SK-N-SH (cell line): ENCODE measurements at regions not wholly inside any gene's neighbourhood (a gene's known extent, or its start where the extent isn't known, plus 50 kb on each side); places are given as distances from the start of the nearest gene placed in this dataset.

Experiments used
- CTCF ChIA-PET: fragments of 300-600, 350-600 bp; formaldehyde crosslinking; extraction: SDS; loops from one replicate; lab custom pipeline; 2021; lab: Yijun Ruan, JAX
- POLR2A ChIA-PET: fragments of 350-600 bp; sonication (Branson Sonifier 250); formaldehyde crosslinking; extraction: SDS; loops from one replicate; lab custom pipeline; 2020; ENCODE audit warnings: antibody characterized with exemption, inconsistent platforms; lab: Yijun Ruan, JAX
- DNase-seq: peaks from one replicate; pipeline ENCODE4 v3.0.0; 2012
- H2AFZ ChIP-seq: fragments of 200-600 bp; sonication (generic); 2 replicates; pipeline ENCODE4 v1.8.1; 2016; ENCODE audit warnings: antibody characterized with exemption, mild to moderate bottlenecking, low read depth
- H3F3A ChIP-seq: fragments of 200-600 bp; sonication (generic); replicated peaks from 2 replicates; pipeline ENCODE3; 2016; ENCODE audit warnings: antibody characterized with exemption, mild to moderate bottlenecking; ENCODE audit not compliant: insufficient read depth
- H3K27ac ChIP-seq, 2 experiments: fragments of 200-500 bp in 1 of 2; fragments of 200-600 bp in 1 of 2; sonication (Bioruptor generic) in 1 of 2; sonication (generic), shearing (Covaris generic) in 1 of 2; 2 replicates each; pipeline versions ENCODE4 v1.5.1 to v1.6.1; 2014 to 2016; ENCODE audit warnings: low read depth in 2 of 2, inconsistent platforms in 1 of 2, low read length in 1 of 2, mild to moderate bottlenecking in 1 of 2, mixed read lengths in 1 of 2
- H3K27me3 ChIP-seq: fragments of 200-600 bp; sonication (generic), shearing (Covaris generic); 2 replicates; pipeline ENCODE4 v1.6.1; 2016; ENCODE audit warnings: mixed run types; ENCODE audit not compliant: insufficient read depth
- H3K36me3 ChIP-seq, 2 experiments: fragments of 200-500 bp in 1 of 2; fragments of 200-600 bp in 1 of 2; sonication (Bioruptor generic) in 1 of 2; sonication (generic) in 1 of 2; replicated peaks in 1 of 2; 2 replicates each; pipeline versions ENCODE3 to v1.5.1; 2014 to 2016; ENCODE audit warnings: low read length in 1 of 2, mild to moderate bottlenecking in 1 of 2; ENCODE audit not compliant: insufficient read depth in 2 of 2, control insufficient read depth in 1 of 2
- H3K4me1 ChIP-seq, 2 experiments: fragments of 200-500 bp in 1 of 2; fragments of 200-600 bp in 1 of 2; sonication (Bioruptor generic) in 1 of 2; sonication (generic), shearing (Covaris generic) in 1 of 2; 2 replicates each; pipeline versions ENCODE4 v1.5.1 to v1.6.1; 2014 to 2016; ENCODE audit warnings: low read depth in 1 of 2, low read length in 1 of 2, mixed run types in 1 of 2; ENCODE audit not compliant: insufficient read depth in 2 of 2, control insufficient read depth in 1 of 2
- H3K4me2 ChIP-seq: fragments of 200-600 bp; sonication (generic), shearing (Covaris generic); 2 replicates; pipeline ENCODE4 v1.6.1; 2017; ENCODE audit warnings: mixed run types
- H3K4me3 ChIP-seq, 2 experiments: fragments of 200-500 bp in 1 of 2; fragments of 200-600 bp in 1 of 2; sonication (Bioruptor generic) in 1 of 2; sonication (generic), shearing (Covaris generic) in 1 of 2; 2 replicates each; pipeline versions ENCODE4 v1.5.1 to v1.8.1; 2014 to 2016; ENCODE audit warnings: low read depth in 2 of 2, inconsistent platforms in 1 of 2, low read length in 1 of 2, mild to moderate bottlenecking in 1 of 2, mixed read lengths in 1 of 2, moderate library complexity in 1 of 2
- H3K79me2 ChIP-seq: fragments of 200-600 bp; sonication (generic); 2 replicates; pipeline ENCODE4 v1.8.1; 2017; ENCODE audit warnings: mild to moderate bottlenecking; ENCODE audit not compliant: insufficient read depth
- H3K9ac ChIP-seq: fragments of 200-600 bp; sonication (generic); 2 replicates; pipeline ENCODE4 v1.6.1; 2017; ENCODE audit warnings: mixed run types
- H3K9me2 ChIP-seq: fragments of 200-600 bp; sonication (generic); 2 replicates; pipeline ENCODE4 v1.6.1; 2017; ENCODE audit warnings: mixed run types
- H3K9me3 ChIP-seq: fragments of 200-600 bp; sonication (generic); 2 replicates; pipeline ENCODE4 v1.6.1; 2017; ENCODE audit warnings: mixed run types, mild to moderate bottlenecking, moderate library complexity
- H4K20me1 ChIP-seq: fragments of 200-600 bp; sonication (generic); 2 replicates; pipeline ENCODE4 v1.6.1; 2017; ENCODE audit warnings: mild to moderate bottlenecking, mixed run types; ENCODE audit not compliant: insufficient read depth
- CTCF ChIP-seq: fragments of 200-600 bp; sonication (generic); IDR thresholded peaks from 2 replicates; pipeline ENCODE4 v1.6.1; 2017; ENCODE audit warnings: antibody characterized with exemption, mild to moderate bottlenecking, moderate library complexity
- ELF1 ChIP-seq: IDR thresholded peaks from 2 replicates; pipeline ENCODE4 v1.4.0; 2012
- EP300 ChIP-seq, 2 experiments: IDR thresholded peaks; 2 replicates each; pipeline versions ENCODE4 v1.4.0 to v1.6.1; 2012; ENCODE audit warnings: borderline replicate concordance in 1 of 2, low read depth in 1 of 2, low read length in 1 of 2
- FOXJ3 ChIP-seq: sonication (generic); formaldehyde crosslinking; IDR thresholded peaks from 2 replicates; pipeline ENCODE4 v1.5.1; 2020; ENCODE audit warnings: mild to moderate bottlenecking, missing genetic modification reagents
- GABPA ChIP-seq: IDR thresholded peaks from 2 replicates; pipeline ENCODE4 v1.4.0; 2012; ENCODE audit warnings: low read depth, mild to moderate bottlenecking
- IRF3 ChIP-seq: fragments of 150-350 bp; IDR thresholded peaks from 2 replicates; pipeline ENCODE4 v1.6.1; 2016; ENCODE audit warnings: mild to moderate bottlenecking, low read depth, low read length
- MAX ChIP-seq: IDR thresholded peaks from 2 replicates; pipeline ENCODE4 v1.4.0; 2012; ENCODE audit warnings: low read depth
- MEF2A ChIP-seq: IDR thresholded peaks from 2 replicates; pipeline ENCODE4 v1.4.0; 2012; ENCODE audit warnings: low read depth, borderline replicate concordance
- PBX3 ChIP-seq: IDR thresholded peaks from 2 replicates; pipeline ENCODE4; 2012
- RAD21 ChIP-seq: IDR thresholded peaks from 2 replicates; pipeline ENCODE4 v1.6.1; 2012; ENCODE audit warnings: mild to moderate bottlenecking, low read length
- RCOR1 ChIP-seq: fragments of 150-350 bp; IDR thresholded peaks from 2 replicates; pipeline ENCODE4 v1.6.1; 2017; ENCODE audit warnings: antibody characterized with exemption, low read length
- RFX5 ChIP-seq: IDR thresholded peaks from 2 replicates; pipeline ENCODE4 v1.6.1; 2012; ENCODE audit warnings: mild to moderate bottlenecking, improper control_type of control experiment, low read length
- SMC3 ChIP-seq: IDR thresholded peaks from 2 replicates; pipeline ENCODE4 v1.6.1; 2012; ENCODE audit warnings: low read depth, low read length, improper control_type of control experiment
- TAF1 ChIP-seq: IDR thresholded peaks from 2 replicates; pipeline ENCODE4 v1.6.1; 2012; ENCODE audit warnings: low read depth, mild to moderate bottlenecking, low read length, moderate library complexity, borderline replicate concordance
- TCF12 ChIP-seq: IDR thresholded peaks from 2 replicates; pipeline ENCODE4 v1.4.0; 2012
- TEAD4 ChIP-seq: IDR thresholded peaks from 2 replicates; pipeline ENCODE4 v1.4.0; 2012; ENCODE audit warnings: mild to moderate bottlenecking, borderline replicate concordance; ENCODE audit not compliant: insufficient read depth
- USF1 ChIP-seq: IDR thresholded peaks from 2 replicates; pipeline ENCODE4 v1.4.0; 2012; ENCODE audit warnings: low read depth, borderline replicate concordance
- WGBS: methylation state at CpG from one replicate; pipeline ENCODE4 v1.1.6; 2017; ENCODE audit warnings: low lambda C conversion rate; 5-methylcytosine and 5-hydroxymethylcytosine counted together
- TF ChIP-seq, protein P1 (sequence below): IDR thresholded peaks from 2 replicates; pipeline ENCODE4 v1.4.0; 2012; ENCODE audit warnings: low read depth, borderline replicate concordance

DNA sequence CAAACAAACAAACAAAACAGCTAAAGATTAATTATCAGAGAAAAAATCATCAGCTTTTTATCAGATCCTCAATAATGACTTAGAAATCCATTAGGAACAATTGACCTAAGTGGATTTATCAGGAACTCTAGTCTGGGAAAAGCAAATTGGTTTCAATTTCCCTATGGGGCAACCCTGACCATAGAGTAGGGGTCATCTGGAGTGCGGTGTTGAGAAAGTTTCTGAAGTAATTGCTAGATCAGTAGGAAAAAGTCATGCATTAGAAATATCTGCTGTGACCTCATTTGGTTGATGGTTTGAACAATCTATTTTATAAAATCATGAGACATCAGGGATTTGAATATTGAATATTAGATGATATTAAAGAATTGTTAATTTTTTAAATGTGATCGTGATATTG lies 507.9 kb downstream of the TXNL1 start:
- no peaks in the 10 kb centered on the region for H3K4me1 ChIP-seq
- no peaks in the 10 kb centered on the region for H4K20me1 ChIP-seq
- POLR2A ChIA-PET: no interaction called here
- H3K36me3 ChIP-seq: no peaks in the 10 kb centered on the region
- no peak overlapping the region for H3K4me2 ChIP-seq
- 56% methylated on average over 2 of the region's 2 CpGs for WGBS
- H3K79me2 ChIP-seq: no peaks in the 10 kb centered on the region
- TF ChIP-seq USF1 (no peak), ELF1 (no peak), PBX3 (no peak), CTCF (no peak), MEF2A (no peak), IRF3 (no peak), RFX5 (no peak), SMC3 (no peak), GABPA (no peak), RCOR1 (no peak)
- H3K27me3 ChIP-seq: no peaks in the 10 kb centered on the region
- CTCF ChIA-PET: no interaction called here
- H3F3A ChIP-seq: no peaks in the 10 kb centered on the region
- H3K9me2 ChIP-seq: no peaks in the 10 kb centered on the region
- DNase-seq: no peak
- no peak overlapping the region for H3K9ac ChIP-seq
- no peaks in the 10 kb centered on the region for H3K9me3 ChIP-seq
- no peak overlapping the region for H2AFZ ChIP-seq
- H3K27ac ChIP-seq: no peak overlapping the region
- no peak overlapping the region for H3K4me3 ChIP-seq

DNA sequence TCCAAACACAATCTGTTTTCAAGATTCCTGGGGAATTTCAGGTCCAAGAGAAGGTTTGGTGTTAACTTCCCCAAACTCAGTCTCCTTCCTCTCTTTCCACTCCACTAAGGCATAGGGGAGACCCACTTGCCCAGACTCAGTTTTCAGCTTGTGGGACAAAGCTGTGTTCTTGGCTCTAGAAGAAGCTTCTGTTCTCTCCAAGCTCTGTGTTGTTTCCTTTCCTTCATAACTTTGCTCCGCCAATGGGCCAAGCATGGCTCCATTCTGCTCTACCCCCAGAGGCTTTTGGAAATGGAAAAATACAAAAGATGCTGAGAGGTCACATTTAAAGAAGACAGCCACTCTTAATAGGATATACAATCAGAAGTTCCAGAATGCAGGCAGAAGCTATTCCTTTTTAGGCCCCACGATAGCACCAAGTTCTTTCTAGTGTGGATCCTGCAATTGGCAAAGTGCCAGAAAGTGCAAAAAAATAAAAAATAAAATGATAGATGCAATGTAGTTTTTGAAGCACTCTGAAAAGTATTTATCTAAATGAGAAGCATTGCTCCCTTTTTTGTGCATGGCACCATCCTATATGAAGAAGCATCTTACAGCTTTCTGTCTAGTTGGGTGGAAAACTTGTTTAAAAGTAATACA lies 510.1 kb downstream of the TXNL1 start:
- Histone ChIP-seq H3K9me3 (no peaks in the 10 kb centered on the region), H3K9me2 (no peaks in the 10 kb centered on the region), H3F3A (no peaks in the 10 kb centered on the region), H3K79me2 (no peaks in the 10 kb centered on the region), H3K9ac (no peak overlapping the region), H3K4me2 (no peak overlapping the region), H3K27me3 (no peaks in the 10 kb centered on the region), H4K20me1 (no peaks in the 10 kb centered on the region), H3K27ac (no peak overlapping the region), H2AFZ (no peak overlapping the region), H3K4me1 (no peaks in the 10 kb centered on the region), H3K36me3 (no peaks in the 10 kb centered on the region), H3K4me3 (no peak overlapping the region)
- ChIA-PET POLR2A (no interaction called here), CTCF (interaction anchor here (0.8 to 1.3 kb wide), 2 partner anchors 9 to 15 kb away, joined by 3 to 4 read pairs; no protein-coding TSS in a partner anchor)
- no peak for DNase-seq
- whole genome bisulfite sequencing: 70% methylated on average over 2 of the region's 2 CpGs
- TF ChIP-seq TCF12 (no peak), RAD21 (no peak), FOXJ3 (no peak), MAX (no peak), TEAD4 (no peak), CTCF (no peak), EP300 (IDR thresholded peaks at IDR 0.05; ENCODE audit: borderline replicate concordance in 1 of 2, low read depth in 1 of 2, low read length in 1 of 2) (no peak), TAF1 (no peak), RFX5 (no peak)
- TF ChIP-seq, protein P1, sequence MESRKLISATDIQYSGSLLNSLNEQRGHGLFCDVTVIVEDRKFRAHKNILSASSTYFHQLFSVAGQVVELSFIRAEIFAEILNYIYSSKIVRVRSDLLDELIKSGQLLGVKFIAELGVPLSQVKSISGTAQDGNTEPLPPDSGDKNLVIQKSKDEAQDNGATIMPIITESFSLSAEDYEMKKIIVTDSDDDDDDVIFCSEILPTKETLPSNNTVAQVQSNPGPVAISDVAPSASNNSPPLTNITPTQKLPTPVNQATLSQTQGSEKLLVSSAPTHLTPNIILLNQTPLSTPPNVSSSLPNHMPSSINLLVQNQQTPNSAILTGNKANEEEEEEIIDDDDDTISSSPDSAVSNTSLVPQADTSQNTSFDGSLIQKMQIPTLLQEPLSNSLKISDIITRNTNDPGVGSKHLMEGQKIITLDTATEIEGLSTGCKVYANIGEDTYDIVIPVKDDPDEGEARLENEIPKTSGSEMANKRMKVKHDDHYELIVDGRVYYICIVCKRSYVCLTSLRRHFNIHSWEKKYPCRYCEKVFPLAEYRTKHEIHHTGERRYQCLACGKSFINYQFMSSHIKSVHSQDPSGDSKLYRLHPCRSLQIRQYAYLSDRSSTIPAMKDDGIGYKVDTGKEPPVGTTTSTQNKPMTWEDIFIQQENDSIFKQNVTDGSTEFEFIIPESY: no peak
